GM19035 (cell line): ENCODE measurements at regions not wholly inside any gene's neighbourhood (a gene's known extent, or its start where the extent isn't known, plus 50 kb on each side); places are given as distances from the start of the nearest gene placed in this dataset.

ENCODE experiments used
- ATAC-seq: cut with Tn5 transposase; IDR thresholded peaks from one replicate; pipeline ENCODE4 v1.9.1; 2021; ENCODE audit not compliant: unreplicated experiment

DNA sequence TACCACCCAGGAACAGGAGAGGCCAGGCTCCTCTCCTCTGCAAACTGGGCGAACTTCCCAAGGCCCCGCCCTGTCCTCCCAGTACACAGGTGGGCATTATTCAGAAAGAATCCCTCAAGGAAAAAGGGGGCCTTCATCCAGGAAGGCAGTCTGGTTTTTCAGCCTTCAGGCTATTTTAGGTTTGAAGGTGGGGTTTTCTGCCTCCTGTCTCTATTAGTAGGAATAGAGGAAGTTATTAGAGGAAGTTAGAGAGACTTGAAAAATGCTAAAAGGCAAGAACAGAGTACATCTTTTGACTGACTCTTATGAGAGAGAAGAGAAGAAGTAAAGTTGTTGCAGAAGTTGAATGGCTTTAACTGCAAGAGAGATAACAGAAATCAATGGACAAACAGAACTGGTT is 250.9 kb upstream of the SORCS1 start:
- peak; percentile 54 for ATAC-seq

DNA sequence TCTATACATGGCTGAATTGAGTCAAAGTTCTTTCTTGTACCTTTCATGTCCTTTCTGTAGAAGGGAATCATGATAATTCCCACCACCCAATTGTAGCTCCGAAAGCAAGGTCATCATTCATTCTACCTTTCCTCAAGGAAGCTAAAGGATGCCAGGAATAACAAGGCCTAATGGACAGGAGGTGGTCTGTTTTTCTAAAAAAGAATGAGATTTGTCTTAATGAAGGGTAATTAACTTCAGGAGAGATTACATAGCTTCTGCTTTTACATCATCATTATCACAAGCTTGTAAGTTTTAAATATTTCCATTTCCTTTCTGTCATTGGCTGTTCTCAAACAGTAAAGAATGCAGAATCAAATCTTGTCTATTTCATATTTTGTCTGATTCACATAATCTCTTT is 249.5 kb upstream of the SORCS1 start:
- no peak for ATAC-seq

DNA sequence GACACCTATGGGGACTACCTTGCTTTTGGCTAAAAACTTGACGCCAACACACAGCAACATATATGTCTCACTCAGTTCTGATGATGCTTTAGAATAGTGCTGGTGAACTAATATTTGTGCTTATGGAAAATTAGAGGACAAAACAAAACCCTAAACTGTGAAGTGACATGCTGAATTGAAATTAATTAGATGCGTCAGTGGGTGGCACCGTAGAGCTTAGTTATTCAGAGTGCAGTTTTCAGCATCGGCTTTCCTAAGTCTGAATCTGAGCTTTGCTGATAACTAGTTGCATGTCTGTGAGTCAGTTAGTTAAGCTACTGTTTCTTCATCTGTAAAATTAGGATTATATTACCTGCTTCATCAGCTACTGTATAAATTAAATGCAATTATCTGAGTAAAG is 245.0 kb upstream of the SORCS1 start:
- ATAC-seq: no peak

DNA sequence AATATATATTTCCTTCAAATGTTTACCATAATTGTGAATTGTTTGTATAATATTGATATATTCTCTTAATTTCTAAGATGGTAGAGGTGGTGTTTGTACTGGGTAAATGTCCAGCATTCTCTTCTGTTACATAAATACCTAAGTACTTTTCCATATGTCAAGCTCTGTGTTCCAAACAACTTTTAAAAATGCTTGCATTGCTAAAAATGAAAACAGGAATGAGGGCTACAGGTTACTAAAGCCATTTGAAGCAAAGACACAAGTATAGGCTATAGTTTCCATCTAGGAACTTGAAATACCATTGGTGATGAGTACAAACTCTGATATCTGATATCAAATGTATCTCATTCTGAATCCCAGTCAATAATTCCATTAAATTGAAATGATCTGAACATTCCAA is 233.6 kb upstream of the SORCS1 start:
- no peak for ATAC-seq

DNA sequence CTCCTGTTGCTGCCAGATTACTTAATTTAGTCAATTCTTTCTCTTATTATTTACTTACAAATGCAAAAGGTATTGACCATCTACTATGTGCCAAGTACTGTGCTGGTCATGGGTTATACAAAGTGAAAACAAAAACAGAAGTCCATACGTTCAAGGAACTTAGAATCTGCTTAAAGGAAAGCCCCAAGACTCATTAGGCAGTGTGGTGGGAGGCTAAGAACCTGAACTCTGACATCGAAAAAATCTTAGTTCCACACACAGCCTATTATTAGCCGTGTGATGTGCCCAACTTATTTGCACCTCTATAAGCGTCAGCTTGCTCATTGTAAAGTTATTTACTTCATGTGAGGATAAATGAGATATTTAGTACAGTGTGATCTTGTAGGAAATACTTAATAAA is 227.4 kb upstream of the SORCS1 start:
- no peak for ATAC-seq

DNA sequence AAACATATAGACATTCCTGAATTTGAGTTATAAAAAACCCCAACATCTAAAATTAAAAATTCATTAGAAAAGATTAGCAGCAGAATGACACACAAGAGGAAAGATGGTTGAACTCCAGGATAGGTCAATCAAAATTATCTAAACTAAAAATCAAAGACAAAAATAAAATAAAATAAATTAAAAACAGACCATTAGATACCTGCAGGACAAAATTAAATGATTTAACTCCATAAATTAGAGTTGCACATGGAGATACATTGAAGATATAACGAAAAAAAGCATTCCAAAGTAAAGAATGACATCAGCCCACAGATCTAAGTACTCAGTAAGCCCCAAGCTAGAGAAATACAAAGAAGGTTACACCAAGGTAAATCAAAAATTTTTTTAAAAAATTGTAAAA is 226.1 kb upstream of the SORCS1 start:
- no peak for ATAC-seq

DNA sequence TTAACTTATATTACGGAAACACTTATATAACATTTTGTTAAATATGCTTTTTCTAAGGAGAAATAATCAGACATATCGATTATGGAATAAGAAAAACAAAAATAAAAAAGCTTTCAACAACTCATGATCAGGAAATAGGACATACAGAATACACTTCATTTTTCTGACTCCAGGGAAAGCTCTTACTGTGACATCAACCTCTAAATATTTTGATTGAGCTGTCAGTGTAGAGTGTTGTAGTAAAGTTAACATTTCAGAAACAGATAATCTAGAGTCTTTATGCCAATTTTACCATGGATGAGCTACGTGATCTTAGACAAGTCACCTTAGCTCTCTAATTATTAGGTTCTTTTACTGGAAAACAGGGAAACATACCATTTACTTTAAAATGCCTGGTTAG is 218.9 kb upstream of the SORCS1 start:
- no peak for ATAC-seq

DNA sequence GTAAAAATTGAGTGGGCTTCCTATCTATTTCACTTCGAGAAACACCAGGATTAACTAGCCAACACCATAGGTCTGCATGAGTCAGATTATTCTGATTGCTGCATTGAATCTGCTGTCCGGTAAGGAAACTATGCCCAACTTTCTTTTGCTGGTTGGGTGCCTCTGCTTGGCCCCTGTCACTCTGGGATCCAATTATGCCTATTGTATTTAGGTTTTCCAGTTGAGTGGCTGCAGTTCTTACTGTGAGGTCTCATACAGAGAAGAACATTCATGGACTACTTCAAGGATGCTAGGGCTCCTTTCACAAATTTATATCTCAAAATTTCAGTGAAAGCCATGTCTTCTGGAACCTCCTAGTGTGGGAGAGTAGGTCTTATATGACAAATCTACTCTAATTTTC is 215.1 kb upstream of the SORCS1 start:
- no peak for ATAC-seq

DNA sequence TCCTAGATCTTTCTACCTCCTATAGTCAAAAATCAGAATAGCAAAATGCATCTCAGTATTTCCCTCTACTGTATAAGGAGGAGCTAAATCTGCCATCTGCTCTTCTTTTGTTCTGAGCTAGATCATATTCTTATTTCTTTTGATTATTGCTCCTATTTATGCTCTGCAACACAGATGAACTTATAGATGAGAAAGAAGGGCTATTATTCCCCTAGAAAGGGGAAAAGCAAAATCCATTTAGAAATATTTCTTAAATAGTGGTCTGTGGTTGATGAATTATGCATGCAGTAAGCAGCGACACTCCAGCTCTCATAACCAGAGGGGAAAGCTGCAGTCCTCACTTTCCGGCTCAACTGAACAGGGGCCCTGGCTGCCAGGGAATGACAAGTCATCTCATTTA is 207.3 kb upstream of the SORCS1 start:
- no peak for ATAC-seq

DNA sequence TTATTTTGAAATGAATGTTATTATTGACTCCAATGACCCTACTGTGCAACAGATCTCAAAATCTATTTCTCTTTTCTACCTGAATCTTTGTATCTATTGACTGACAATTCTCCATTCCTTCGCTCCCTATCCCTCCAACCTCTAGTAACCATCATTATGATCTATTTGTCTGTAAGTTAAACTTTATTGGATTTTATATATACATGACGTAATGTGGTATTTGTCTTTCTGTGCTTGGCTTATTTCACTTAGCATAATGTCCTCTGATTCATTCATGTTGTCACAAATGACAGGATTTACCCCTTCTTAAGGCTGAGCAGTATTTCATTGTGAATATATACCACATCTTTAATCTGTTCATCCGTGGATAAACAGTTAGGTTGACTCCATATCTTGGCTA is 200.4 kb upstream of the SORCS1 start:
- no peak for ATAC-seq

DNA sequence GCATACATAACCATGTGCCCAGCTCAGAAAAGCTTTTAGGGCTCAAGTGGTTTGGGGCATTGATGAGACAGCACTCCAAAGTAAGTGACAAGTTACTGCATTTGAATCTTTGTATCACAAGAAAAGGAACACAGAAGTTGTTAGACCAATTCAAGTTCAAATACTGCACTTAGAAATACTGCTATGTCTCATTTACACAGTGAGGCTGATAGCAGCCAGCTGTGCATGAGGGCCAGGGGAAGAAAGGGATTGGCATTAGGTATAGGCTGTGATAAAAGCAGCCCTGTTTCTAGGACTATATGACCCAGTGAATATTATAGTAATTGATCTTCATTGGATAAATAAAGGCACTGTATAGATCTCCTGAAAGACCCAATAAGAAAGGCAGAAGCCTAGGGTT is 197.8 kb upstream of the SORCS1 start:
- no peak for ATAC-seq

DNA sequence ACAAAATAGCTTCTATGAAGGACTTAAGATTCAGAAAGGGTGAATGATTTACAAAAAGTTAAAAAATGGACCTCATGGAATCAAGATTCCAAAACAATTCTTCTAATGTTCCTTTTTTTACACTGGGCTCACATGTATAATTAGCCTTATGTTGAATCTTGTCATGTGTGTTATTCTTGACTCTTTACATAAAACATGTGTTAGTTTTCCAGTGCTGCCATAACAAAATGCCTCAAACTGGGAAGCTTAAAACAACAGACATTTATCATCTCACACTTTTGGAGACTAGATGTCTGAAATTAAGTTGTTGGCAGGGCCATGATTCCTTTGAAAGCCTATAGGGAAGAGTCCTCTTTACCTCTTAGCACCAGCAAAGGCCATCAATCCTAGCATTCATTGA is 192.5 kb upstream of the SORCS1 start:
- no peak for ATAC-seq

DNA sequence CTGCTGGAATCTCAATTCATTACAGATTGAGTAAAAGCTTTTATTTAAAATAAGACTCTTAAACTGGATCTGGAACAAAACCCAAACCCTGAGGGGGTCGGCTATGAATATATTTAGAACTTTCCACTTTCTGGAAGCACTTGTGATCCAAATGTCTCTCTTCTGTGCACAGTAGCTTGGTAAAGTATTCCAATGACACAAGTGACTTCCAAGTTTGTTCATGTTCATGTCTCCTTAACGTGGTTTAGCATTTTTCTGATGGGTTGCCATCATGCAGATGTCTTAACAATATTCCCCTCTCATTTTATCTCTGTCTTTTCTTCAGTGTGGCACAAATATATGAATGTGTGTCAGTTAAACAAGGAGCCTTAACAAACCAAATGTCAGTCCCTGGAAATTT is 191.9 kb upstream of the SORCS1 start:
- ATAC-seq: no peak

DNA sequence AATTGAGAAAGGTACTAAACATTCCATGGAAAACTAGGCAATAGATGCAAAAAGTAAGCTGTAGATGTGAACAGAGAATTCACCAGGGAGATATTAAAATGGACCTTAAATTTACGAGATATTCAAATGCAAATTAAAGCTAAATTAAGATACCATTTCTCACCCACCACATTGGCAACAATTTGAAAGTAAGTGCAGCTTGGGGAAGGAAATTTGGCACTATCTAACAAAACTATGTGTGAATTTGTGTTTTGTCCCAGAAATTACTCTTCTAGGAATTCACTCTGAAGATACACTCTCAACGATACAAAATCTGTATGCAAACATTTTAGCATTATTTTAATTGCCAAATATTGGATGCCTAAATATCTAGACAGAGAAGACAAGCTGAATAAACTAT is 178.2 kb upstream of the SORCS1 start:
- no peak for ATAC-seq

DNA sequence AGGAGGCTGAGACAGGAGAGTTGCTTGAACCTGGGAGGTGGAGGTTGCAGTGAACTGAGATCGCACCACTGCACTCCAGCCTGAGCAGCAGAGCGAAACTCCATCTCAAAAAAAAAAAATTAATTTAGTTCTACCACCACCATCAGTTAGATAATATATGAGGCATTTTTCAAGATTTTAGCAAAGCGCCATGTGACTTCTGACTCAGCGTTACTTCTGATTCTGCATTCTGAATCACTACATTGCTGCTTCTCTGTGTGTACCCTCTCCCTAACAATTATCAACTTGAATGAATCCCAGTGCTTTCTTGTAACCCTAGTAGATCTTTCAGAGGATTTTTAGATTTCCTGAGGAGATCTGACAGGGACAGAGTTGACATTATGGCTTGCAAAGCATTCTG is 176.8 kb upstream of the SORCS1 start:
- no peak for ATAC-seq

DNA sequence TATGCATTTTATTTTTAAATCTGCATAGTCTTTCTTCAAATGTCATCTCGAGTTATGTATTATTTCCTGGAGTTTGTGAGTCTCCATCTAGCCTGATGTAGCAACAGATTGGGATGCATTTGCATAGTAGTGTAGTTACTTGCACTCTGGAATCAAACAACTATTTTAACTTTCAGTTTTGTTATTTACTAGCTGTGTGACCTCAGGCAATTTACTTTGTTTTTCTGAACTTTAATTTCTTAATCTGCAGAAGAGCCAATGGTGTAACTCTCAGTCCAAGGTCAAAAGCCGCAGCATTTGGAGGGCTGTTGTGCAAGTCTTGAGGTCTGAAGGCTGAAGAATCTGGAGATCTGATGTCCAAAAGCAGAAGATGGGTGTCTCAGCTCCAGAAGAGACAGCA is 175.8 kb upstream of the SORCS1 start:
- ATAC-seq: no peak

DNA sequence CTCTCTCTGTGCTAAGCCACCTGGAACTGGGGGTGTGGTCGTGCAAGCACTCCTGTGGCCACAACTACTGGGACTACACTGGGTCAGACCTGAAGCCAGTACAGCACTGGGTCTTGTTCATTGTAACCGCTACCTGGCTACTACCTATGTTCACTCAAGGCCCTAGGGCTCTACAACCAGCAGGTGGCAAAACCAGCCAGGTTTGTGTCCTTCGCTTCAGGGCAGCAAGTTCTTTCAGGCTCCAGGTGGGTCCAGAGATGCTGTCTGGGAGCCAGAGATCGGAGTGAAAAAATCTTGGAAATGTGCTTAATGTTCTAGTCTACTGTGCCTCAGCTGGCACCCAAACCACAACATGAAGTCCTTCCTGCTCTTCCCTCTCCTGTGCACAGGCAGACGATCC is 171.6 kb upstream of the SORCS1 start:
- no peak for ATAC-seq

DNA sequence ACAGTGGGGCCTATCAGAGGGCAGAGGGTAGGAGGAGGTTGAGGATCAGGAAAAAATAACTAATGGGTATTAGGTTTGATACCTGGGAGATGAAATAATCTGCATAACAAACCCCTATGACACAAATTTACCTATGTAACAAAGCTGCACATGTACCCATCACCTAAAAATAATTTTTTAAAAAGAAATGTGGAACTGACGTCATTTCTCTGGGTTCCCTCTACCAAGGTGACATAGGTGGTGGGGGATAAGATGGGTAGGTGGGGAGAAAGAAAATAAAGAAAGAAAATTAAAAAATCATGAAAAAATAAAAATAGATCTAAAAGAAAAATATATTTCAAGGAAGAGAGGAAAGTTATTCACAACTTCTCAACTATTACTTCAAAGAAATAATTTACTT is 153.1 kb upstream of the SORCS1 start:
- ATAC-seq: no peak

DNA sequence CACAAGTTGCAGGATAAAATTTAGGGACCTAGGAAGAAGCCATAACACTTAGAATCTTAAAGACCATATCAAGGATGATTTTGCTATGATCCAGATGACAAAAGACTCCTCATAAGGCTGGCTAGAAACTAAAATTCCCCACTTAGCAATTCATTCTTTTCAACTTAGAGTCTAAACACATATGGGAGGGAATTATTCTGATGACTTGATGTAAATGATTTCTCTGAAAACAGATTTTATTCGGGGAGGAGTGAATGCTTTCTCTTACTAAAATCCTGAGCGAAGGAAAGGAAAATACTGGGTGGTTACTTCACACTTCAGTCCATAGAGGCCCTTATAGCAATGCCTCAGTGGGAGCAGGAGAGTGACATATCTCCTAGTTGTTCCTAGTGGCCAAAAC is 138.7 kb upstream of the SORCS1 start:
- no peak for ATAC-seq

DNA sequence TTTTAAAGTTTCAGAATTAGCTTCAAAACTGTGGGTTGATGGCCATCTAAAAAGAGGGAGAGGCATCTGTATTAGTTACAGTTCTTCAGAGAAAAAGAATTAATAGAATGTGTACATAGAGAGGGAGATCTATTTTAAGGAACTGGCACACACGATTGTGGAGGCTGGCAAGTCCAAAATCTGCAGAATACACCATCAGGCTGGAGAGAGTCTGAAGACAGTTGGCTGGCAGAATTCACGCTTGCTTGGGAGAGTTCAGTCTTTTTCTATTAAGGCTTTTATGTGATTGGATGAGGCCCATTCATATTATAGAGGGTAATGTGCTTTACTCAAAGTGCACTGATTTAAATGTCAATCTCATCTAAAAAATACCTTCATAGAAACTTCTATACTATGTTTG is 135.1 kb upstream of the SORCS1 start:
- no peak for ATAC-seq

DNA sequence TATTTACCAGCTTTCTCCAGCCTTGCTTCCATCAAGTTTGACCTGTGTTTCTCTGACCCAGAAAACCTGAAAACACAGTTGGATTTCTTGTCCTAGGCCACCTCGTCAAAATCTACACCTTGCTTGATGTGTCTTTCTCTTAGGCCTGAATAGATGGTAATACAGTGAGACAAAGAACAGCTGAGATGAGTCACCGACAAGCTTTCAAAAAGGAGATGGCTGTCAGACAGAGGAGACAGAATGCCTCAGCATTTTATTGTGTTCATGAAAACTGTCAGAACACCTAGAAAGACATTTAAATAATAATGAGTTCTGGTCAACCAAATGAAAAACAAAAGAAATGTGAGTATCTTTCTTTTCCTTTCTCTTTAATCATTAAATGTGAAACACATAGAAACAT is 119.7 kb upstream of the SORCS1 start:
- no peak for ATAC-seq

DNA sequence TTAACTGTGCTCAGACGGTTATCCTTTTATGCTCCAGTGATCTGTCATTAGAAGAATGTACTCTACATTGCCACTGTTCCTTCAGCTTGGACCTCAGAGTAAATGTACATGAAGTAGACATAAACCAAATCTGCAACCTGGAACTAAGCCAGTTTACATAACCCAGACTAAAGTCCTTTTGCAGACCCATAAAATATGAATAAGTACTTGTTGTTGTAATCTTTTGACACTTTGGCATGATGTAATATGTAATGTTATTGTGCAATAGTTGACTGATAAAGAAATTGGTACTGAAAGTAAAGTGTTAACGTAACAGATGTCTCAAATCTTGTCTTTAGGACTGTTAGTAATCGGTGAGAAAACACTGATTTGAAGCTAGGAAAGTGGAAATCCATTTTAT is 115.8 kb upstream of the SORCS1 start:
- ATAC-seq: no peak

DNA sequence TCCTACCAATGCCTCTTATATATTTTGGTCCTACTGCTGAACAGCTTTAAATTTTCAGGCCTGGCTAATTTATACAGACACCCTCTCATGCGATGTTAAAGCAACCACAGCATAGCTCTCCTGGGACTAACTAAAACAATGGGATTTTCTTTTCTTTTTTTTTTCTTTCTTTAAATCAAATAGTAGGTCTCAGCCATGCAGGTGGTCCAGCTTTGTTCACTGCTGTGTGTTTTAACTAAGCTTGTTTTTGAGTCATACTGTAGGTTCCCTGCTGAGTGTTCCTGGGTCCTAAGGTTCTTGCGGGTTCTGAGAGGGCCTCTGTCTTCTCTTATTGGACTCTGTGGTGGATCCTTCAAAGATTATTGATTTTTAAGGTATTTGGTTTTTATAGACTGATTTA is 113.1 kb upstream of the SORCS1 start:
- ATAC-seq: no peak

DNA sequence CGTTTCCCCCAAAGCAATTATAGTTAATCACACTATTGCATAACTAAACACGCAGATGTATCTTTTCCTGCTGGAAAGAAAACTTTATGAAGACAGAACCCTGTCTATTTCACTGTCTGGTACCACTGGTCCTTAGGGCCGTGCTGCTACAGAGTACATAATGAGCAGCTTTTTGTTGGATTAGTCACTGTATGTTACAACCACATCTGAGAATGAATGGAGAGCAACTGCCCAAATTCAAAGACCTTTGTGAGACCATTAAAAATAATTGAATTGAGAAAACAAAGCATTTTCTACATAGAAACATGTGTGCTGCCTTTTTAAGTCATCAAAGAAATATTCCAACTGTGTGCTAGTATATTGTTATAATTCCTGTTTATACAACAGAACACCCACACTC is 111.3 kb upstream of the SORCS1 start:
- no peak for ATAC-seq
